GM04504 (cell line): ENCODE measurements at regions not wholly inside any gene's neighbourhood (a gene's known extent, or its start where the extent isn't known, plus 50 kb on each side); places are given as distances from the start of the nearest gene placed in this dataset.
"Not testable (repeated sequence)": the region's sequence is repeated elsewhere in the genome, so short reads cannot be mapped to it uniquely, and the experiment has no call there.

ENCODE experiments used
- DNase-seq: peaks from one replicate; pipeline ENCODE4 v3.0.0-alpha.2; 2012; ENCODE audit warnings: low read depth

GRCh38 chr2:595141-595815 lies 81.9 kb downstream of the TMEM18 start:
- DNase-seq, result no peak

- no peak for DNase-seq
These were observed 82.8 kb downstream of the TMEM18 start for GRCh38 chr2:594297-594949.

- no peak for DNase-seq
These were observed 83.7 kb downstream of the TMEM18 start for GRCh38 chr2:593356-594026.

- no peak for DNase-seq
These were observed 84.5 kb downstream of the TMEM18 start for GRCh38 chr2:592737-593136.

- no peak for DNase-seq
These were observed 86.7 kb downstream of the TMEM18 start for GRCh38 chr2:590214-591175.

GRCh38 chr2:589281-590130 lies 87.7 kb downstream of the TMEM18 start:
- DNase-seq, result no peak

- no peak for DNase-seq
These were observed 89.0 kb downstream of the TMEM18 start for GRCh38 chr2:588074-588645.

- no peak for DNase-seq
These were observed 89.9 kb downstream of the TMEM18 start for GRCh38 chr2:587087-587960.

- DNase-seq, result no peak
These were observed 90.5 kb downstream of the TMEM18 start for GRCh38 chr2:586641-587076.

- DNase-seq, result no peak
These were observed 92.1 kb downstream of the TMEM18 start for GRCh38 chr2:584863-585823.

- DNase-seq, result no peak
These were observed 93.5 kb downstream of the TMEM18 start for GRCh38 chr2:583666-584065.

GRCh38 chr2:582792-583528 lies 94.2 kb downstream of the TMEM18 start:
- DNase-seq, result no peak

GRCh38 chr2:582289-582688 lies 94.9 kb downstream of the TMEM18 start:
- not testable (repeated sequence) for DNase-seq

- no peak for DNase-seq
These were observed 97.2 kb downstream of the TMEM18 start for GRCh38 chr2:579961-580360.

GRCh38 chr2:579351-579886 lies 97.8 kb downstream of the TMEM18 start:
- DNase-seq, result no peak

- DNase-seq, result no peak
These were observed 100.9 kb downstream of the TMEM18 start for GRCh38 chr2:576292-576691.

- no peak for DNase-seq
These were observed 101.4 kb downstream of the TMEM18 start for GRCh38 chr2:575727-576236.
